ENCODE measurements at regions not wholly inside any gene's neighbourhood (a gene's known extent, or its start where the extent isn't known, plus 50 kb on each side); places are given as distances from the start of the nearest gene placed in this dataset.

DNA sequence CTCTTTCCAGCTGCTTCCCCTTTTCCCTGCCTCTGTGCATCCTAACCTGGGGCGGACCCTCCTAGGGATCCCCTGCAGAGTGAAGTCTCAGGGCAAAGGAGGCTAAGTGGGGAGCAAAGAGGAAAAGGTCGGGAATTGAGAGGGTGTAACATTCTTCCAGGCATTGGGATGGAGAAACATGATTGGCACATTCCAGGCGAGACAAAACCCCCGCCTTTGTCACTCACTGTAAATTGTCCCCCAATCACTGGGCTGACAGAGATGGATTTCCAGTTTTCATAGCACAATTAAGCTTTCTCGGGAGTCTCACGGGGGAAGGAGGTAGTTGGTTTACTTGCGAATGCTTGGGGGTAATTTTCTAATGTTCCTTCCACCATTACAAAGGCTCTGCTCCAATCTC is 74.9 kb downstream of the MIAT start:
- no peak for DNase-seq

DNA sequence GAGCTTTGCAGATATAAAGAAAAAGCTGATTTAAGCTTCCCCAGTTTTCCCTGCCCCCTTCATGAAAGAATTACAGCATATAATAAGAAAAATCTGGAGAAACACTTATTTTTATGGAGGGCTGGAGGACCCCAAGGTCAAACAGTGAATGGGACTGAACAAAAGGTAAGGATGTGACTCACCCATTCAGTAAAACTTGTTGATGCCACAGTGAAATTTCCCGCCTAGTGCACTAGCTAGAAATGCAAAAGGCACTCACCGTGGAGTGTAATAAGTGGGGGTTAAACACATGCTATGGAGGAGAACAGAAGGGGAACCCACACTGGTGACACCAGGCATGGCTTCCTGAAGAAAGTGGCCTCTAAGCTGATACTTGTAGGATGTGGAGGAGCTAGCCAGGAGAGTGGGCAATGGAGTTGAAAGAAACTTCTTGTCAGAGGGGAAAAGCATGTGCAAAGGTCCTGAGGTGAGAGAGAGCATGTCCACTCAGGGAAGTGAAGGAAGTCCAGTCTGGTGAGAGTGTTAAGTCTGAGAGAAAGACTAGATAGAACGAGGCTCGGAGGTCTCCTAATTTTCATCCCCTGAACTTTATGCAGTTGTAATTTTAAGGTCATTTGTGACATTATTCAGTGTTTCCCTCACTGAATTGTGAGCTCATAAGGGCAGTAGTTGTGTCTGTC is 77.1 kb downstream of the MIAT start:
- DNase-seq: no peak

DNA sequence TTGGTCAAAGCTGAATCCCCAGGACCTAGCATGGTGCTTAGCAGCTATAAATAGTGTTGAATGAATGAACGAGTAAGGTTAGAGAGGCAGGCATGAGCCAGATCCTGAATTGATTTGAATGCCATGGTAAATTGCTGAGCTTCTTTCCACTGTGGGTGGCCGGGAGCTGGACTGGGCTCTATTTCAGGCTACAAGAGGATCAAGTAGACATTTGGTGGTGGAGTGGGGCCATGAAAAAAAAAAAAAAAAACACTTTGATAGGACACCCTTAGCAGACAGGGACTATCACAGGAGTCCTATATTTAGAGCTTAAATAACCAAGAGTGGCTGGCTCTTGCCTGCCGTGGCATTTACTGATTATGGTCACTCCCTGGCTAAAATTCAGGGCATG is 77.6 kb downstream of the MIAT start:
- no peak for DNase-seq

DNA sequence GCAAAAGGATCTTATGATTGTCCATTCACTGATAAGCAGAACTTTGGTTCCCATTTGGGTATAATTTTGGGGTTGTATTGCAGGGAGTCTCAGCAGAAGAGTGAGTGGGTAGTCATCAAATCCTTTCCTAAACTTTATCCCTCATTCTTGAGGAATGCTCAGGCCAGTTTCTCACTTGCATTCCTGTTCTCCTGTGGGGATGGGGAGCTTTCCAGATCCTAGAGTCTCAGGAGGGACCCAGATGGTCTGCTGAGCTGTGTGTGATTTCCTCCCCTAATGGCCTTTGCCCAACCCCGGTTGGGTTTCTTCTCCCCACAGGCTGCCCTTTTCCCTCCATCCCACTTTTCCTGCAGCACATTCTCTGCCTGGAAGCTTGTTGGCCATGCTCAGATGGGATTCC is 79.9 kb downstream of the MIAT start:
- no peak for DNase-seq

DNA sequence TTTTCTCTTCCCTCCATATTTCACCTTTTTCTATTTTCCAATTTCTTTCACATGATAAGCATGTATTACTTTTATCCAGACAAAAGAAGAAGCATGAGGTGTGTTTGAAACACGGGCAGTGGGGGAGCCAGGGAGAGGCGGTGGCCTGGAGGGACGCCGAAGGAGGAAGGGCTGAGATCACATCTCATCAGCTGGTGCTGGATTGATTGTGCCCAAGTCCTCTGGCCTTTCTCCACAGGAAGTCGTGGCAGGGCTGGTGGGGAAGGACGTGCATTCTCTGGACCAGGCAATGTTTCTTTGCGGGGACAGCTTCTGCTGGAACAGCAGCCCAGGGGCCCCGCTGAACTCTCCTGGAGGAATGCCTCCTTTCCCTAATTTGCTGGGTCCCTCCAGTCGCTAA is 82.9 kb downstream of the MIAT start:
- DNase-seq: no peak

DNA sequence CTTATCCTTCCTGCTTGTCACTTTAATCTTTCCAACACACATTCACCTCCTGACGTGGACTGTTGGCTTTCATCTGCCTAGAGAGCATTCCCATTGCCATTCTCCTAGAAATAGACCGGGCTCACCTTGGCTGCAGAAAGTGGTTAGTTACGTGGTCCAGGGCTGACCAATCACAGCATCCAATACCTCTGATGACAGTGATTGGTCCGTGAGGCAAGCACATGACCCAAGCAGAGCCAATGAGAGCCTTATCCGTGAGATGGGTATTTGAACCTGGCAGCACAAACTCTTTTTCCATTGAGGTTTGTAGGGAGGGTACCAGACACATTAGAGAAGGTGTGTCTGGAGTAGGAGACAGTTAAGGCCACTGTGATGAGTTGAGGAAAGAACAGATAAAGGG is 85.8 kb downstream of the MIAT start:
- DNase-seq: no peak

DNA sequence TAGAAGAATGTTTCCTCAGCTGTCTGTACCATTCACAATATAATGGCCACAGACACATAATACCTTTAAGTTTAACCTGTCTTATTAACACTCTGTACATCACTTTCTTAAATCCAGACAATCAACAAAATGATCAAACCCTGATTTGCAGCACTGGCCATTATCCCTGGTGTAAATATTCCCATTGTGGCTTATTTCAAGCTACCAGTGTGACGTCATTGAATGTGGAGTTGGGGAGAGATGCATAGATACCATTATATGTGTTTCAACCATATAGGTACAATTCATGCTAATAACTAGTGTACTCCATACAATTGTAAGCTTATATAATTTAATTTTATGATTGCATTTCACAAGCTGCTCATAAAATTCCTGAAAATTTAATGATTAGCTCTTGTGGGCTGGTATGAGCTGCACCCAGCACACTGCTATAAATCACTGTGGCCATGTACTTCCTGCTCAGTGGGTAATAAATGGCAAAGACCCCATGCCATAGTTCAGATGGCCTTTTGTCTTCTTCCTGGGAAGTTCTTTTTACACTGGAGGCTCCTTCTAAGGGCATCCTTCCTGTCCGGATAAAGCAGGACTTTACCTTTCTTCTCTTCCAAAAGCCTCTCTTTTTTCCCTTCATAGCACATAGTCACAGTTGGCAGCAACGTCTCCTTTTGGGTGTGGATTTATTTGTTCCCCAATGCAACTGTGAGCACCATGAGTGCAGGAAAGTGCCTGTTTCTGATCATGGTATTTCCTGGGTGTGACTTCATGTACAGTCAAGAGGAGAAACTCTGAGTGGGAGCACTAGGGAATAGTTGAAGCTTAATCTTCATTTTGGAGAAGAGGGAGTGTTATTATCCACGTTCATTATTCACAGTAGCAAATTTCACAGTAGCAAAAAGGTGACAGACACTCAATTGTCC is 87.8 kb downstream of the MIAT start:
- no peak for DNase-seq

DNA sequence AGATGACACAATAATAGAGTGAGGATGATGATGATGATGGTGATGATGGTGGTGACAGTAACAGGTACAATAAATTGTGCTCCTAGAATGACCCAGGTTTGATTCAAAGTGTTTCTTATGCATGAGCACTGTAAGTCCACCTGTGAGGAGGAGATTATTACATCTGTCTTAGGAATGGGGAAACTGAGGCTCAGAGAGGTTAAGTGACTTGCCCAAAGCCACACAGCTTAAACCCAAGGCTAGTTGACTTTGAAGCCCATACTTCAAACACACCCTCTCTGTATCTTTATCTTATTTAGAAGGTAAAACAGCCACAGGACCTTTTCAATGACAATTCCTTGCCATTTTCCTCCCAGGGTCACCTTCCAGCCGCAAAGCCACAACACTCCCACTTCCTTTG is 88.9 kb downstream of the MIAT start:
- DNase-seq: no peak

DNA sequence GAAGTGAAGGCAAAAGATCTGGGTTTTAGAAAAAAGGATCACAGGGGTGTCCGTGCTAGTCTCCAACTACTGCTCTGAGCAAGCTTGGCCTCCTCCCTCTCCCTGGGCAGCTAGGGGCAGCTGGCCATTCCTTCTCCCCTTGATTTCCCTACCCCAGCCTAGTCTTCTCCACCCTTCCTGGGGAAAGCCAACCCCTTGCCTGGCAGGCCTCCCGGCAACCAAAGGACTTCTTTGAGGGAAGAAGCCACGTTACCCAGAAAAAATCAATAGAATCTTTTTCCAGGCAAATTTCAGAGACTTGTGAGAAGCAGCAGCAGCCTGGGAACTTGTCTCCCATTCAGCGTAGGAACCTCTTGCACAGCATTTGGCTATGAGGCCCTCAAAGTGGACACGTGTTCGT is 91.5 kb downstream of the MIAT start:
- DNase-seq: no peak

DNA sequence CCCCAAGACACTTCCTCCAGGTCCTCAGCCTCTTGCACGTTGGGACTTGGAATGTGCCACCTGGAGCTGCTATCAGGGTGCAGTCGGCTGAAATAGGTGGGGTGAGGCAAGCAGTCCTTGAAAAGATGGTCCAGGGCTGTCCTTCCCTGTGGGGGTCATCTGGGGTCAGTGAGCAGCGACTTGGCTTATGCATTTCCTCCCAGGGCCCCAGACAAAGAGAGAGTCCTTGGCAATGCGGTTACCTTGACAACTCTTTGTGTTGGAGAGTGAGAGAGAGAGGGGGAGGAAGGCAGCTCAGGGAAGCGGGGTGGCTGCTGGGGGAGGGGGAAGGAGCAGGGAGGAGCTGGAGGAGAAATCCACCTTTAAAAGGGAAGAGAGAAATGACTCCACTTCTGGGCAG is 93.8 kb downstream of the MIAT start:
- no peak for DNase-seq

DNA sequence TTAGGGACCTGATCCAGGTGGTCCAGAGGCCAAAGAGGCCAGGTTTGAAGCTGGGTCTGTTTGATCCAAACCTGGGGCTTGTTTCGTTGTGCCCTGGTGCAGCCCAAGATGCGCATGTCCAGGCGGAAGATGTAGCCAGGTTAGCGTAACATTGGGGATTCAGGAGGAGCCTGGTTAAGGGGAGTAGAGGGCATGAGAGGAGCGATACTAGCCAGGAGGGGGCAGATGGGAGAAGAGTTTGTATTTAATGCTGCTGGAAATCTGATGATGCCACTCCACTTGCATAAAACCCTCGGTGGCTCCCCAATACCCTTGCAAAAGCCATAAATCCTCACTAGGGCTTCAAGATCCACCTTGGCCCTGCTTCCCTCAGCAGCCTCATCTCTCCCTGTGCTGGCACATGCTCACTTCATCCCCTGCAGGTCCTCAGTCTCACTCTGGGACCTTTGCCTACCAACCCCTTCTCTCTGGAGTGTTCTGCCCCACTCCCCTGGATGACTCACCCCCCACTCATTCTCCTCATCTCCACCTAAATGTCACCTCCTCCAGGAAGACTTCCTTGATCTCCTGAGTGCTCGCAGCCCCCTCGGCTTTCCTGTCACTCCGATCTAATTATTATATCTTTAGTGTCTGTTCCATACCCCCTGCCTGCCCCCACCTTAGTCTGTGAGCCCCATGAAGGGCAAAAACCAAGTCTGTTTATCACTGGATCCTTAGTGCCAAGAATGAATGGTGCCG is 95.9 kb downstream of the MIAT start:
- DNase-seq: no peak

DNA sequence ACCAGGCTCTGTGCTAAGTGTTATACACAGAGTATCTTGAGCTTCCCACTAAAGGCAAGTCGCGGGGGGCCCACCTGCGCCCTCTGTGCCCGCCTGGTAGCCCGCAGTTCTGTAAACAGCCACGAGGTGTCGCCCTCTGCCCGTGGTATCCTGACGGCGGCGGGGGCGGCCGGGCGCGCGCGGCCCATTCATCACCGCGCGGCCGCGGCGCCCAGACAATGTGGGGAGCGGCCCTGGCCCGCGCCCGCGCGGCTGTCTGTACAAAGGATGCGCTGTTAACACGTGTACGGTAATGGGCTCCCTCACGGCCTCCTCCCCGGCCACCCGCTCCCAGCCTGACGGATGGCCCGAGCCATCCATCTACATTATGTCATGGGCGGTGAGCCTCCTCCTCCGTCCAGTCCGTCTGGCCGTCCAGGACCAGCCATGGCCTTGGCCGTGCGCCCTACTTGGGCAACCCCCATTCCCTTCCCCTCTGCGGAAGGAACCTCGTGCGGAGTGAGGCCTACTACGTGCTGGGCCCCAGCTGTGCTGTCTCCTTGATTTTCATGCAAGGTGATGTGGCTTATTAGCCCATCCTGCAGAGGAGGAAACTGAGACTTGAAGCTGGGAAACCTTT is 99.4 kb downstream of the MIAT start:
- peak; percentile 52 to 54 for DNase-seq

DNA sequence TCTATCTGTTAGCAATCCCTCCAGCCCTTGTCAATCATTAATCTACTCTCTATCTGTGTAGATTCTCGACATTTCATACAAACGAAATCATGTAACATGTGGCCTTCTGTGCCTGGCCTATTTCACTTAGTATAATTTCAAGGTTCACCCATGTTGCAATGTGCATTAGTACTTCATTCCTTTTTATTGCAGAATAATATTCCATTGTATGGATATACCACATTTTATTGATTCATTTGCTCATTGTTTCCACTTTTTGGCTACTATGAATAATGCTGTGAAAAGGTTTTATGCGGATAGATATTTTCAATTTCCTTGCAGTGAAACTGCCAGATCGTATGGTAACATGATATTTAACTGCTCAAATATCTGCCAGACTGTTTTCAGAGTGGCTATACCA is 100.1 kb downstream of the MIAT start:
- DNase-seq: no peak

DNA sequence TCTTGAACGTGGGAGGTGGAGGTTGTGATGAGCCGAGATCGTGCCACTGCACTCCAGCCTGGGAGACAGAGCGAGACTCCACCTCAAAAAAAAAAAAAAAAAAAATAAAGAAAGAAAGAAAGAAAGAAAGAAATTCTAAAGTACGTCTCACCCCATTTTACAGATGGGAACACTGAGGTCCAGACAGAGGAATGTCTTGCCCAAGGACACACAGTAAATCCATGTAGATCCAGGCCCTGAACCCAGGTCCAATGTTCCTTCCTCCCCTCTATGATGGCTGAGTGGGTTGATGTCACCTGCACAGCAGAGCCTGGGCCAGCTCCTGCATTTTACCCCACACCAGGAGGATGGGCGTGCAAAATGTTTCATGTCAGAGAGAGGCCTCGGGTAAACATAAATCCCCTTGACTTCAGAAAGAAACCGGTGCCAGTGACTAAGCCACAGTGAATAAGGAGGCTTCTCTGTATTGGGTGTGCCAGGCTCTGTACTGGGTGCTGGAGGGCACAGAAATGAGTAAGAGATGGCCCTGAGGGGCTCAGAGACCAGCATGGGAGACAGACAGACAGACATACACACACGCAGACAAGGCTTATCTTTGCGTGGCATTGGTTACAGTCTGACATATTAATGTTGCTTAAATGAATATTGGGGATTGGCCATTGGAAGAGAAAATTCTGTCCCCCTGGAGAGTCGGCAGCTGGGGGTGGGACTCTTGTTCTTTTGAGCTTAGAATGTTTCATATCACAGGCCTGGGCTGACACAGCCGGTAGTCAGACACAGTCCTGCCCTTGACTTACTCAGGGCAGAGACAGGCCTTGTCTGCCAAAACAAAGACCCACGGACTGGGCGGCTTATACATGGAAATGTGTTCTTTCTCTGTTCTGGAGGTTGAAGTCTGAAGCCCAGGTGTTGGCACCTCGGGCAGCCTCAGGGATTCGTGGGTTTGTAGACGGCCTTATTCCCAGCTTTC is 105.4 kb downstream of the MIAT start:
- DNase-seq: no peak

DNA sequence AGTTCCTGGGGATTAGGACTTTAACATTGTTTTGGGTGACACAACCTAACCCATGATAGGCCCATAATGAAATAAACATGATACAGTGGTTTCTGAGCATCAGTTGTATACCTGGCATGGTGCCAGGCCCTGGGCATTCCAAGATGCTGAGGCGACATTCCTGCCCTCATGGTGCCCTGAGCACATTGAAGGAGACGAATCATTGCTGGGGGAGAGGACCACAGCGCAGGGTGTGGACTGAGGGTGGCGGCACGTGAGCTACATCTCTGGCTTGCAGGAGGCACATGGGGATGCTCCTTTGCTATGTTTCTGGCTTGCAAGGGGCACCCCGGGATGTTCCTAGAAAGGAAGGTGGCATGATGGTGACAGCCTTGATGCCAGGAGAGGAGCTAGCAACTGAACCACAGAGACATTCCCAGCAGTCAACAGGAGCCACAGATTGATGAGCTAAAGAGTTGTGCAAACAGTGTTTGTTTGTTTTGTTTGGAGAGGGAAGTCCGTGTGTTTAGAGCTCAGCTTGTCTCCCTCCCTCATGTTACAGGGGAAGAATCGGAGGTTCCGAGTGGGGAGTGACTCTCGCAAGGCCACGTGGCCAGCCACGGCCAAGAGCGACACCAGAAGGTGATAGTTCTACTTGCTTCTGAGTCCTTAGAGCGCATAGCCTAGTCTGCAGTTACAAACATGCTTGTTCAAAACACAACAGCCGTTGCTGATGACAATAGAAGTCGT is 106.4 kb downstream of the MIAT start:
- no peak for DNase-seq

DNA sequence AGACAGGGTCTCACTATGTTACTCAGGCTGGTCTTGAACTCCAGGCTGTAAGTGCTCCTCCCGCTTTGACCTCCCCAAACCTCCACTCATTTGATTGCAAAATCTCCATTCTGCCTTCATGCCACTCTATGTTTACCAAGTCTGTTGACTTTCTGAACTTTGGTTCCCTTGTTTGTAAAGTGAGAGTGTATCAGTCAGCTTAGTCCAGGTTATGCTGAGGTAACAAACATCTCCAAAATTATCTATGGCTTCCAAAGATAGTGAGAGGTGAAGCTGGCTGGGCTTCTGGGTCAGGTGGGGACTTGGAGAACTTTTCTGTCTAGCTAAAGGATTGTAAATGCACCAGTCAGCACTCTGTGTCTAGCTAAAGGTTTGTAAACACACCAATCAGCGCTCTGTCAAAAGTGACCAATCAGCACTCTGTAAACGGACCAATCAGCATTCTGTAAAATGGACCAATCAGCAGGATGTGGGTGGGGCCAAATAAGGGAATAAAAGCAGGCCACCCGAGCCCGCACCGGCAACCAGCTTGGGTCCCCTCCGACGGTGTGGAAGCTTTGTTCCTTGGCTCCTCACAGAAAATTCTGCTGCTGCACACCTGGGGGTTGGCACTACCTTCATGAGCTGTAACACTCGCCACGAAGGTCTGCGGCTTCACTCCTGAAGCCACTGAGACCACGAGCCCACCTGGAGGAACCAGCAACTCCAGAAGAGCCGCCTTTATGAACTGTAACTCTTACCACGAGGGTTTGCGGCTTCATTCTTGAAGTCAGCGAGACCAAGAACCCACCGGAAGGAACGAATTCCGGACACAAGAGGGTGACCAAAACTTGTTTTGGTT is 109.3 kb downstream of the MIAT start:
- no peak for DNase-seq

DNA sequence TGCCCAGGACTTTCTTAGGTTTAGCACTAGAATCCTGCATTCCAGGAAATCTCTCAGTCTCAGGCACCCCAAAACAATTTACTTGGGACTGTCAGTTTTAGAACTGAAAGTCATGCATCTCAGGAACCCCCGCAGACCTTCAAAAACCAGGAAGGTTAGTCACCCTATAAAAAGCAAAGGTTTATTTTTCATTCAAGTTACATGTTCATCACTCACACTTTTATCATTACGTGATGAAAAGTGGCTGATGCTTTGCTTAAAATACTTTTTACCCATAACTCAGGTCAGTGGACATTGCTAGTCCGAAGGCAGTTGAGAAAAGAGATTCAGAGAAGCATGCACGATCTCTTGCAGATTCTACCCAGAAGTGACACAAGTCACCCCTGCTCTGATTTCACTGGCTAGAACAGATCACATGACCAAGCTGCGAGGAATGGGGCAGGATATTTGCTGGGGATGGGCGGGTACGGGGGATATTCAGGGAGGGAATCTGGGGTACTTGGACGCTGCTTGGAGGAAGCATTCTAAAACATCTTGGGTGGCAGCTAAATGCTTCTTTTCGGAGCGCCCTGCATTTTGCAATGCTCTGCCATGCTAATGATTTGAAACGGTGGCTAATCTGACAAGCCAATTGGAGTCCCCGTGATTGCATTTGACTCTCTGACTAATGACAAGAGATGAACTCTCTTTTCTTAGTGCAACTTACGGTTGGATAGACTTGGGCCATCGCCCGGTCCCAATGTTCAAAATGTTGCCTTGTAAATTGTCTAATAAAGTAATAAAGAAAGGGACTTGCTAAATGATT is 110.2 kb downstream of the MIAT start:
- DNase-seq: no peak

DNA sequence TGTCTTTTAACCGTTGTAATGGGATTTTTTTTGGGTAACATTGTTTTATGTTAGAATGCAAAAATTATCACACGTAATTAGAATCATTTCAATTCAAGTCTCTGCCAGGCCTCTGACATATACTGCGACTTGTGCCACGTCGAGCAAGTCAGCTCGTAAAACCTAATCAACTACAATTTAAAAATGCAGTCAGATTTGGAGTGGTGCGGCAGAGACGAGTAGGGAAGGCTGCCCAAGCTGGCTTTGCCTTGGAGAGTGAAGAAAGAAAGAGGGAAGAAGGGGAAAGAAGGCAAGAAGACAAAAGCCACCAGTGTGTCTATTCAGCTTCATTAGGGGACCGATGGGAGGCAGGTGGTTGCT is 110.7 kb downstream of the MIAT start:
- no peak for DNase-seq

DNA sequence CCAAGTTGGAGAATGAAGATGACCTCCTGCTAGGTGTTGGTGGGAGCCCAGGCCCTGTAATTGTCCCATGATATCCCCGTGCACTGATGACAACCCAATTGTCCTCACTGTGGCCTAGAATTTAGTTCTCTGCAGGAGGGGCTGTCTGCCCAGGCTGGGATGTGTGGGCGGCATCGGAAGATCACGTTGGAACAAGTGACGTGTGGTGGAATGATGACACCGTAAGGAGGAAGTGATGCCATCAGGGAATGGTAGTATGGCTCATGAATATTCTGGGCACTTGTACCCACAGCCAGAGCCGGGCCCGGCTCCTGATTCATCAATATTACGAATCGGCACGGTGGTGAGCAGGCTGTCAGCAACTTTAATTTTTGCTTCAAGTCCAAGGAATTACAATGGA is 111.6 kb downstream of the MIAT start:
- no peak for DNase-seq

DNA sequence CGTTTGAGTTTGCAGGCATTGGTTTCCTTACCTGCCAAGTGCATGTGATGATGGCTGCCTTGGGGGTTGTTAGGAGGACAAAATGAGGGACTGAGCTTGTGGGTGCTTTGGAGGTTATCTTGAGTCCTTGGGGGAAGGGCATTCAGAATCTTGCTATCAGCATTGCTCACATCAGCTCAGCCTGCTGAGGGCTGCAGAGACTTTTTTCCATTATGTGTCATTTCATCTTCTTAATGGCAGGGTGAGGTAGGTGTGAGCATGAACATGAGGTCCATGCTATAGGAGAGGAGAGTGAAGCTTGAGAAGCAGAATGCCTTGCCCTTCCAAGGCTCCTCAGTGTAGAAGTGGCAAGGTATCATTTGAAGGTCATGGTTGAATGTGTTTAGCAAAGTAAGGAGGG is 112.3 kb downstream of the MIAT start:
- no peak for DNase-seq

Measured in activated CD4-positive, alpha-beta T cell treated with anti-CD3 and anti-CD28 coated beads, Interleukin-2, amount 50 U/mL, for 4 hours (primary cell).